Myocyte (in vitro differentiated cells): ENCODE measurements at regions not wholly inside any gene's neighbourhood (a gene's known extent, or its start where the extent isn't known, plus 50 kb on each side); places are given as distances from the start of the nearest gene placed in this dataset.
A peak's percentile ranks its signal among the peaks of the same experiment; 100 is the strongest.

Experiments used
- DNase-seq: peaks from one replicate; pipeline ENCODE4 v3.0.0-alpha.2; 2012; ENCODE audit warnings: low read depth

DNA sequence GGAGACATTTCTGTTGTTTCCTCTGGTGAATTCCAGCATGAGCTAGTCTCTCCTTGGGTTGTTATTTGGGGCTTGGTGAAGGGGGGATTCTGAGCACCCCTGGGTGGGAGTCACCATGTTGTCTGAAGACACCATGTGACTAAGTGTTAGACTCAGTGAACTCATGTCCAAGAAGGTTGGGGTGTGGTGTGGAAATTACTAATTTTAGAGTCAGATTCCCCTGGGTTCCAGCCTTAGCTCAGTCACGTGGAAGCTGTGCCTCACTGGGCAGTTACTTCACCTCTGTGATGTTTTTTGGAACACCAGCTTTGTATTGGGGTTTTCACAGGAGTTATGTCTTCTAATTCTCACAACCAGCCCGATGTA lies 171.5 kb downstream of the RPLP1 start:
- DNase-seq = no peak

DNA sequence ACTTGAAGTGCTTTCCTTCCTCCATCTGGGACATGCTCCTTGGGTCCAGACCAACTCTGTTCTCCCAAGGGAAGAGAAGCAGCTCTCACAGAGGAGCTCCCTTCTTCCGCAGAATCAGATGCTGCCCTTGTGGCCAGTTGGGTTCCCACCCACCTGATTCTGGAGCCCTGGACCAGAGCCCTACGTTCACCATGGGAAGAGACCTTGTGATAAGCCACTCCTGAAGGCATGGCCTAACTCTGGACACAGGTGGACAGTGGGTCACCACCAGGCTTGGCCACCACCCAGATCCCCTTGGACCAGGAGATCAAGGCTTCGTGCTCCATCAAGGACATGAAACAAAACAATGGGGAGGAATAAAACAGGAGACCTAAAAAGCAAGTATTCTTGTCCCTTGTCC lies 172.2 kb downstream of the RPLP1 start:
- DNase-seq = no peak

GRCh38 chr15:69625328-69625727 lies 172.7 kb downstream of the RPLP1 start:
- DNase-seq = no peak

- DNase-seq = no peak
These were observed 173.8 kb downstream of the RPLP1 start for GRCh38 chr15:69626095-69627066.

GRCh38 chr15:69627548-69628158 lies 175.0 kb downstream of the RPLP1 start:
- no peak for DNase-seq

GRCh38 chr15:69628256-69629093 lies 175.9 kb downstream of the RPLP1 start:
- DNase-seq = no peak

- no peak for DNase-seq
These were observed 177.1 kb downstream of the RPLP1 start for GRCh38 chr15:69629631-69630161.

DNA sequence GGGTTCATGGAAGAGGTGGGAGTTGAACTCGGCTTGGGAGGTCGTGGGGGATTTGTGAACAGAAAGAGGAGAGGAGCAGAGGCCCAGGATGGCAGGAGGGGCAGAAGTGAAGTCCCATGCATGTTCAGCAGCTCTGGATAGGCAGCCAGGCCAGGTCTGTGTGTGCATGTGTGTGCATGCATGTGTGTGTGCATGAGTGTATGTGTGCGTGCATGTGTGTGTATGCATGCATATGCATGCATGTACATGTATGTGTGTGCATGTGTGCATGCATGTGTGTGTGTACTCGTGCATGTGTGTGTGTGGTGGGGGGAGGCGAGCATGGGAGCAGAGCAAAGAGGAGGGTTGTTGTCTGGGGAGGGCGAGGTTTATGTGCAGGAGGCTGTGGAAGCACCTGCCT lies 178.4 kb downstream of the RPLP1 start:
- no peak for DNase-seq

DNA sequence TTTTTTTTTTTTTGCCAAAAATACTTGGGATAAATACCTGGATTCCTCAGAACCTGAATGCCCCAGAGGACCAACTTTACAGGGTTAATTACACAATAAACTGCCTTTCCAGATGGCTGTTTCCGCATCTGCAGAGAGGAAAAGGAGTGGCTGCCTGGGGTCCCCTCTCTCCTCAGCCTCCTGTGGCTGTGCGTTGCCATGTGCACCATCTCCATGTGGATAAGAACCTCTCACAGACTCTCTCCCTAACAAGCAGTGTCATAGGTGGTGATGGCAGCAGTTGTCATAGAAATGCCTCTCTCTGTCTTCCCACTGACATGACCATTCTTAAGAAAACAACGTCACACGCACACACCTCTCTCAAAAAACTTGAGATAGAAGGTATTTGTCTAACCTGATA lies 179.4 kb downstream of the RPLP1 start:
- no peak for DNase-seq

DNA sequence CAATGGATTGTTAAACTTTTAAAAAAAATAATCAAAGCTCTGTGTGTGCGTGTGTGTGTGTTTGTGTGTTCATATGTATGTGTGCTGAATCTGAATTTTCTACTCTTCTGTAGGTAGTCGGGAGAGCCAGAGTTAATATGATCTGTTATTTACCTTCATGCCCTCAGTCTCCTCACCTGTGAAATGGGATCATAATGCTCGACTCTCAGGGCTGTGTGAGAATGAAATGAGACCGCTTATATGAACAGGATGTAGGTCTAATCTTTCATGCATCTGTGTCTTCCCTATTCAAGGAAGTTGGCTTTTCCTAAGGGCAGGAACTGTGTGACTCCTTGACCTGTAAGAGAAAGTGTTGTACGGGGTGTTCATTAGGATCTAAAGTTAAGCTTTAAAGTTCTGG lies 182.2 kb downstream of the RPLP1 start:
- no peak for DNase-seq

- no peak for DNase-seq
These were observed 183.7 kb downstream of the RPLP1 start for GRCh38 chr15:69636169-69636915.

DNA sequence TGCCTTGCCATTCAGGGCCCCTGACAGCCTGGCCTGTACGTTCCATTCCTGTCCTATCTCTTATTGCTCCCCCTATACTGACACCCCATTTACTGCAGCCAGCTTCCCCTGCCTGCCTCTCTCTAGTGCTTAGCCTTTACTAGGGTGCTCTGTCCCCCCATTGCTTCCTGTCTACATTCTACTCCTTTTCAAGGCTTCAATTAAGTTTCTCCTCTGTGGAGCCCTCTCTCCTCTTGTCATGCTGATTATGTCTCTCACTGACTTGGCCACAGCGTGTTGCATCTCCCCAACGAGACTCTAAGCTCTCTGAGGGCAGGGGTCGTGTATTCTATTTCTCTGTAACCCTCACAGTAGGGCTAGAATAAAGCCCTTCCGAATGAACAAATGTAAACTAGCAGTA lies 185.2 kb downstream of the RPLP1 start:
- no peak for DNase-seq

DNA sequence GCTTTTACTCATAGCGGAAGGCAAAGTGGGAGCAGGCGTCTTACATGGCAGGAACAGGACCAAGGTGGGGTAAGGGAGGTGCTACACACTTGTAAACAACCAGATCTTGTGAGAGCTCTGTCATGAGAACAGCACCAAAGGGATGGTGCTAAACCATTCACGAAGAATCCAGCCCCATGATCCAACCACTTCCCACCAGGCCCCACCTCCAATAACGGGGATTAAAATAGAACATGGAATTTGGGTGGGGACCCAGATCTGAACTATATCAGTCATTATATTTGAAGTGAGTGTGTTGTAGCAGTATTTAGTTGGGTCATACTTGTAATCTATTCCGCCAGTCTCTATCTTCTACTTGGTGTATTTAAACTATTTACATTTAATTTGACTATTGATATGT lies 190.9 kb downstream of the RPLP1 start:
- peak; percentile 66 for DNase-seq

- DNase-seq = no peak
These were observed 191.4 kb downstream of the RPLP1 start for GRCh38 chr15:69643971-69644370.

- no peak for DNase-seq
These were observed 192.3 kb downstream of the RPLP1 start for GRCh38 chr15:69644876-69645275.

DNA sequence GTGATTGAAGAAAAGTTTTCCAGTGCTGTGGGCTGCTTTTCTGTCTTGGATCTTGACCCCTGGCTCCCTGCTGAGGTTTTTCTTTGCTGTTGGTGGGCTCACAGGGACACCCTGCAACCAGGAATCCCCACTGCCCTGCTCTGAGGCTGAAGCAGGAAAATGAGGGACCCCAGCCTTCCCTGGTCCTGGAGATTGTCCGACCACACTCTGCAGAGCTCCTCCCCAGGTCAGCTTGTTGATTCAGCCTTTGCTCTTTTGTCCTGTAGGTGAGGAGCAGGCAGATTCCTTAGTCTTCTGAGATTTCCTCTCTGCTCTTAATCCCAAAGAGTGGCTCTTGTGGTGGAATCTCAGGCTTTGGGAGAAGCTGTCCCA lies 194.5 kb downstream of the RPLP1 start:
- no peak for DNase-seq

GRCh38 chr15:69648212-69648611 lies 195.6 kb downstream of the RPLP1 start:
- DNase-seq = peak; percentile 19

DNA sequence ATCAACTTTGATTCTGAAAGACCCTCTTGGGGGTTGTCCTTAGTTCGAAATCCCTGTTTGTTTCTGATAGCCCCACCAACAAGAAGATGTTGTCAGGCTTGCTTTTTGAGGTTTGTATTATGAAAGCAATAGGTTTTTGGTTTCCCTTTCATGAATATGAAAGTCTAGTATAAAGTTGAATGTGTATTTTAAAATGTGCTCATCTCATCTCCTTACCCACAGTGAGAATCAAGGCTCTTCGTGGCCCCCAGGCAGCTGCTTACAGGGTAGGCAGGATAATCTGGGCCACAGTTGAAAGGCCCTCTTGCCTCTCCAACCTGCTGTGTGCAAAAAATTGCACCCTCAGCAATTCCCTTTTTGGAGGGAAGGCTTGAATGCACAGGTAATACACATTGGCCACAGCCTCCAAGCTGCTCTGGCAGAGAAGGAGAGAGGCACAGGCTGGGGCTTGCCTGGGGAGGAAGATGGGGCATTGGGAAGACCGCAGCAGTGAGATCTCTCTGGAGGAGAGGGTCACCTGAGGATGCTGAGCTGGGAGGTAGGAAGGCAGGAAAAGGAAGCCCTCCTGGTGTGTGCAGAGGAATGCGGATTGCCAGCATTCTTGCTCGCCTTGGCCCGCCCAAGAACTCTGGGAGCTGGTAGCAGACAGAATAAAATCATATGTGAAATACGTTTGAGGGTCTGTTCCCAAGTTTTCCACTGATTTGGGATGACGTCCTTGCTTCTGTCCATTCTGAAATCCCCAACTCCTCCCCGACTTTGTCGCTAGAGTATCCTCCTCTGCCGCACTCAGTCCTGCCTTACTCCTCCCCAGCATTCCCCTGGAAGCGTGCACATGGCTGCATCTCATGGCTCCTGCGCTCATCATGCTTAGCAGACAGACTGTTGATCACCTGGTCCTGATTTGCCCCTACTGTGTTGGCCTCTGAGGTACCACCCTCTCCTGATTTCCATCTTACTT lies 196.4 kb downstream of the RPLP1 start:
- DNase-seq = no peak

DNA sequence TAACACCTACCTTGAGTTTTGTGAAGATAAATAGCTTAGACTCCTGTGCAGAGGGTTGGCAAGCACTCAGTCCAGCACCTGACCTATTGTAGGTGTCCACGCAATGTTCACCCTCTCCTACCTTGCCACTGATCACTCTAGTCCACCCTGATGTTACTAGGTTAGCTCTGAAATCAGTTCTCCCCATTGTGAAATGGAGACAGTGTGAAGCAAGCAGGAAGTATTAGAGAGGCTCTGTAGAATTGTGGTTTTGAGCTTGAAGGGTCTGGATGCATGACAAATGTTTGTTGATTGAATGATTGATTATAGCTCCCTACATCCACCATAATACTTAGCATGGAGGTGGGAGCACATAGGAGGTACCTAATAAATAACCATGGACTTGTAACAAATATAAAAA lies 199.7 kb downstream of the RPLP1 start:
- no peak for DNase-seq
